GM12878 (cell line): ENCODE measurements at regions not wholly inside any gene's neighbourhood (a gene's known extent, or its start where the extent isn't known, plus 50 kb on each side); places are given as distances from the start of the nearest gene placed in this dataset.

Experiments
- ATAC-seq: fragments of 200-7000 bp; cut with Tn5 transposase; 3 replicates; pipeline ENCODE4 v1.9.1; 2020; ENCODE audit warnings: mild to moderate bottlenecking, moderate library complexity
- BruUV-seq: library from RNA; stranded (reverse); fragments of 400-500 nt; replicated peaks from 2 replicates; lab custom pipeline; 2021; lab: Mats Ljungman, UMichigan
- CTCF ChIA-PET: fragments of 300-600 bp; sonication (Branson Sonifier 250); formaldehyde crosslinking; extraction: SDS; loops from one replicate; lab custom pipeline; 2021; ENCODE audit warnings: inconsistent platforms; lab: Yijun Ruan, JAX
- POLR2A ChIA-PET: fragments of 350-600 bp; formaldehyde crosslinking; extraction: SDS; loops from one replicate; lab custom pipeline; 2021; ENCODE audit warnings: inconsistent platforms; lab: Charles Lee
- RAD21 ChIA-PET: fragments of 300-600 bp; sonication (Branson Sonifier 250); formaldehyde crosslinking; loops from one replicate; lab custom pipeline; 2023; ENCODE audit warnings: antibody characterized with exemption; ENCODE audit not compliant: unreplicated experiment; lab: Charles Lee
- SMC1A ChIA-PET: fragments of 300-600 bp; sonication (Branson Sonifier 250); formaldehyde crosslinking; loops from one replicate; lab custom pipeline; 2023; ENCODE audit not compliant: unreplicated experiment, uncharacterized antibody; lab: Charles Lee
- DNase-seq: peaks from one replicate; pipeline ENCODE4 v3.0.0-alpha.2; 2011; ENCODE audit warnings: low read depth, low spot score
- FAIRE-seq: peaks from 3 replicates; lab custom pipeline; 2011; peaks lifted over from hg19 to GRCh38; lab: Jason Lieb, UNC
- H2AFZ ChIP-seq: 2 replicates; pipeline ENCODE4 v1.6.0; 2011; ENCODE audit warnings: low read depth, low read length, control low read depth; ENCODE audit not compliant: control insufficient read depth
- H3K27ac ChIP-seq: 2 replicates; pipeline ENCODE4 v1.5.1; 2011; ENCODE audit warnings: control low read depth; ENCODE audit not compliant: control insufficient read depth, insufficient read depth
- H3K27me3 ChIP-seq, 2 experiments: replicated peaks in 1 of 2; 2 replicates each; pipeline versions ENCODE4 v1.6.0 to v1.6.1; 2011; ENCODE audit warnings: low read length in 1 of 2; ENCODE audit not compliant: control insufficient read depth in 2 of 2, insufficient read depth in 2 of 2
- H3K36me3 ChIP-seq, 2 experiments: 2 replicates each; pipeline ENCODE4 v1.5.1; 2011; ENCODE audit warnings: low read length in 1 of 2; ENCODE audit not compliant: control insufficient read depth in 2 of 2, insufficient read depth in 2 of 2
- H3K4me1 ChIP-seq: 2 replicates; pipeline ENCODE4 v1.6.1; 2011; ENCODE audit warnings: mild to moderate bottlenecking, low read length, moderate library complexity, mixed read lengths; ENCODE audit not compliant: control insufficient read depth, insufficient read depth
- H3K4me2 ChIP-seq: 2 replicates; pipeline ENCODE4 v1.6.0; 2011; ENCODE audit warnings: control low read depth; ENCODE audit not compliant: control insufficient read depth, insufficient read depth
- H3K4me3 ChIP-seq: fragments of 200-600 bp; sonication (generic); 2 replicates; pipeline ENCODE4 v1.5.1; 2016
- H3K79me2 ChIP-seq: 2 replicates; pipeline ENCODE4 v1.6.0; 2011; ENCODE audit warnings: low read length; ENCODE audit not compliant: control insufficient read depth, insufficient read depth
- H3K9ac ChIP-seq: 2 replicates; pipeline ENCODE4 v1.8.0; 2011; ENCODE audit warnings: low read length, control low read depth, mixed read lengths; ENCODE audit not compliant: control insufficient read depth, insufficient read depth
- H3K9me3 ChIP-seq: replicated peaks from 3 replicates; pipeline ENCODE4 v1.5.1; 2011; ENCODE audit warnings: mild to moderate bottlenecking, low read length; ENCODE audit not compliant: control insufficient read depth, insufficient read depth
- H4K20me1 ChIP-seq: 2 replicates; pipeline ENCODE4 v1.6.0; 2011; ENCODE audit not compliant: control insufficient read depth, insufficient read depth
- BCL11A ChIP-seq: IDR thresholded peaks from 2 replicates; pipeline ENCODE4 v1.6.1; 2011; ENCODE audit warnings: low read depth, low read length
- BMI1 ChIP-seq: fragments of 450-650 bp; IDR thresholded peaks from 2 replicates; pipeline ENCODE4 v1.6.1; 2016; ENCODE audit warnings: mild to moderate bottlenecking, moderate library complexity, borderline replicate concordance
- MEF2A ChIP-seq: IDR thresholded peaks from 2 replicates; pipeline ENCODE4 v1.6.1; 2011; ENCODE audit warnings: low read depth, mild to moderate bottlenecking, low read length, moderate library complexity; ENCODE audit not compliant: insufficient read depth
- NR2F1 ChIP-seq: fragments of 450-650 bp; conservative IDR thresholded peaks from 2 replicates; pipeline ENCODE4 v1.6.1; 2017; ENCODE audit warnings: mild to moderate bottlenecking
- RELA ChIP-seq: fragments of 450-650 bp; IDR thresholded peaks from 2 replicates; pipeline ENCODE4 v1.8.0; 2014; ENCODE audit warnings: borderline replicate concordance; ENCODE audit not compliant: partially characterized antibody
- RFX5 ChIP-seq: IDR thresholded peaks from 2 replicates; pipeline ENCODE4 v1.6.1; 2011; ENCODE audit warnings: low read depth, low read length, improper control_type of control experiment
- STAT1 ChIP-seq: fragments of 450-650 bp; conservative IDR thresholded peaks from 2 replicates; pipeline ENCODE4 v1.6.1; 2014; ENCODE audit warnings: antibody characterized with exemption, mild to moderate bottlenecking
- YBX1 ChIP-seq: fragments of 450-650 bp; IDR thresholded peaks from 2 replicates; pipeline ENCODE4 v1.6.1; 2016; ENCODE audit warnings: antibody characterized with exemption
- ZNF384 ChIP-seq: IDR thresholded peaks from 2 replicates; pipeline ENCODE4 v1.6.1; 2012; ENCODE audit warnings: low read depth, mild to moderate bottlenecking, low read length, improper control_type of control experiment, borderline replicate concordance
- WGBS: methylation state at CpG from one replicate; pipeline ENCODE4 v1.1.6; 2016; ENCODE audit warnings: low lambda C conversion rate; ENCODE audit not compliant: insufficient replicate concordance, insufficient coverage; ENCODE audit errors: missing lambda C conversion rate; 5-methylcytosine and 5-hydroxymethylcytosine counted together
- in situ Hi-C: fragments of 300-500 bp; cut with MboI; formaldehyde crosslinking; loops from 9 replicates; pipeline ENCODE4 v1.14.3; 2018; ENCODE audit warnings: mixed read lengths
- intact Hi-C: fragments of 100-400 bp; cut with micrococcal nuclease; formaldehyde crosslinking; loops from one replicate; pipeline ENCODE4 v1.14.2; 2022; ENCODE audit not compliant: unreplicated experiment
- TF ChIP-seq, protein P1 (sequence below): IDR thresholded peaks from 2 replicates; pipeline ENCODE4 v1.6.1; 2012; ENCODE audit warnings: low read depth, low read length, improper control_type of control experiment
- TF ChIP-seq, protein P2 (sequence below): fragments of 450-650 bp; IDR thresholded peaks from 2 replicates; pipeline ENCODE4 v1.6.1; 2017; ENCODE audit warnings: mild to moderate bottlenecking, moderate library complexity
- TF ChIP-seq, protein P3 (sequence below): fragments of 450-650 bp; formaldehyde crosslinking; IDR thresholded peaks from 2 replicates; pipeline ENCODE4 v1.4.0; 2020; ENCODE audit warnings: mild to moderate bottlenecking, moderate library complexity
- TF ChIP-seq, protein P4 (sequence below): fragments of 150-350 bp; IDR thresholded peaks from 2 replicates; pipeline ENCODE4 v1.6.1; 2016; ENCODE audit warnings: low read depth, low read length

DNA sequence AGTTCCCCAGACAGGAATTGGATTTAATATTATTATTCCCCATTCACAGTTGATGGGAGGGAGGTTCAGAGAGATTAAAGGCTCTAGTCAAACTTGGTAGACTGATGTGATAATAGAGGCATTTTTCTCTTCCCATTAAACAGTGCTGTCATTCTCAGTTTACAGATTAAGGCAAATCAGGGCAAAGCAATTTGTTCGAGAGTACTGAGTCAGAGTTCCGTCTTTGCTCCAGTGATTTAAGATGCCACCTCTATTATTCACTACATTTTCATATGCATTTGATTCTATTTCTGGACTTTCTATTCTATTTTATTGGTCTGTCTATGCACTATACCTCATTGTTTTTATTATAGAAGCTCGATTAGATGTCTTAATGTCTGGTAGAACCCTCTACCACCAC is 201.0 kb upstream of the RAI14 start:
- ChIA-PET POLR2A (no interaction called here), RAD21 (no interaction called here), CTCF (interaction anchor here (0.9 kb wide), 1 partner anchor 10 kb away, joined by 4 read pairs; no protein-coding TSS in a partner anchor), SMC1A (no interaction called here)
- Histone ChIP-seq H3K9me3 (no peaks in the 10 kb centered on the region), H3K4me3 (no peak overlapping the region), H3K27me3 (no peaks in the 10 kb centered on the region; a peak in 1 of 4 replicates), H3K9ac (no peak overlapping the region), H2AFZ (no peak overlapping the region), H3K36me3 (no peaks in the 10 kb centered on the region), H3K27ac (no peak overlapping the region), H3K4me1 (no peaks in the 10 kb centered on the region), H3K79me2 (no peaks in the 10 kb centered on the region), H4K20me1 (no peaks in the 10 kb centered on the region), H3K4me2 (no peak overlapping the region)
- DNase-seq (no peak), ATAC-seq (no peak), FAIRE-seq (no peak)
- BruUV-seq, result no TSS peak
- intact Hi-C loops (no loop called here), in situ Hi-C loops (loop anchor here (25.0 kb wide), 1 partner anchor 1018 kb away; the partner anchor contains the start of gene TARS1)
- 19% methylated on average over 3 of the region's 3 CpGs for WGBS
- TF ChIP-seq RFX5, result no peak
- no peak for TF ChIP-seq BMI1
- no peak for TF ChIP-seq RELA
- no peak for TF ChIP-seq ZNF384
- TF ChIP-seq, protein P1, sequence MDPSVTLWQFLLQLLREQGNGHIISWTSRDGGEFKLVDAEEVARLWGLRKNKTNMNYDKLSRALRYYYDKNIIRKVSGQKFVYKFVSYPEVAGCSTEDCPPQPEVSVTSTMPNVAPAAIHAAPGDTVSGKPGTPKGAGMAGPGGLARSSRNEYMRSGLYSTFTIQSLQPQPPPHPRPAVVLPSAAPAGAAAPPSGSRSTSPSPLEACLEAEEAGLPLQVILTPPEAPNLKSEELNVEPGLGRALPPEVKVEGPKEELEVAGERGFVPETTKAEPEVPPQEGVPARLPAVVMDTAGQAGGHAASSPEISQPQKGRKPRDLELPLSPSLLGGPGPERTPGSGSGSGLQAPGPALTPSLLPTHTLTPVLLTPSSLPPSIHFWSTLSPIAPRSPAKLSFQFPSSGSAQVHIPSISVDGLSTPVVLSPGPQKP, result no peak
- TF ChIP-seq STAT1, result no peak
- TF ChIP-seq, protein P2, sequence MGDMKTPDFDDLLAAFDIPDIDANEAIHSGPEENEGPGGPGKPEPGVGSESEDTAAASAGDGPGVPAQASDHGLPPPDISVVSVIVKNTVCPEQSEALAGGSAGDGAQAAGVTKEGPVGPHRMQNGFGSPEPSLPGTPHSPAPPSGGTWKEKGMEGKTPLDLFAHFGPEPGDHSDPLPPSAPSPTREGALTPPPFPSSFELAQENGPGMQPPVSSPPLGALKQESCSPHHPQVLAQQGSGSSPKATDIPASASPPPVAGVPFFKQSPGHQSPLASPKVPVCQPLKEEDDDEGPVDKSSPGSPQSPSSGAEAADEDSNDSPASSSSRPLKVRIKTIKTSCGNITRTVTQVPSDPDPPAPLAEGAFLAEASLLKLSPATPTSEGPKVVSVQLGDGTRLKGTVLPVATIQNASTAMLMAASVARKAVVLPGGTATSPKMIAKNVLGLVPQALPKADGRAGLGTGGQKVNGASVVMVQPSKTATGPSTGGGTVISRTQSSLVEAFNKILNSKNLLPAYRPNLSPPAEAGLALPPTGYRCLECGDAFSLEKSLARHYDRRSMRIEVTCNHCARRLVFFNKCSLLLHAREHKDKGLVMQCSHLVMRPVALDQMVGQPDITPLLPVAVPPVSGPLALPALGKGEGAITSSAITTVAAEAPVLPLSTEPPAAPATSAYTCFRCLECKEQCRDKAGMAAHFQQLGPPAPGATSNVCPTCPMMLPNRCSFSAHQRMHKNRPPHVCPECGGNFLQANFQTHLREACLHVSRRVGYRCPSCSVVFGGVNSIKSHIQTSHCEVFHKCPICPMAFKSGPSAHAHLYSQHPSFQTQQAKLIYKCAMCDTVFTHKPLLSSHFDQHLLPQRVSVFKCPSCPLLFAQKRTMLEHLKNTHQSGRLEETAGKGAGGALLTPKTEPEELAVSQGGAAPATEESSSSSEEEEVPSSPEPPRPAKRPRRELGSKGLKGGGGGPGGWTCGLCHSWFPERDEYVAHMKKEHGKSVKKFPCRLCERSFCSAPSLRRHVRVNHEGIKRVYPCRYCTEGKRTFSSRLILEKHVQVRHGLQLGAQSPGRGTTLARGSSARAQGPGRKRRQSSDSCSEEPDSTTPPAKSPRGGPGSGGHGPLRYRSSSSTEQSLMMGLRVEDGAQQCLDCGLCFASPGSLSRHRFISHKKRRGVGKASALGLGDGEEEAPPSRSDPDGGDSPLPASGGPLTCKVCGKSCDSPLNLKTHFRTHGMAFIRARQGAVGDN, result no peak
- no peak for TF ChIP-seq BCL11A
- no peak for TF ChIP-seq MEF2A
- TF ChIP-seq, protein P3, sequence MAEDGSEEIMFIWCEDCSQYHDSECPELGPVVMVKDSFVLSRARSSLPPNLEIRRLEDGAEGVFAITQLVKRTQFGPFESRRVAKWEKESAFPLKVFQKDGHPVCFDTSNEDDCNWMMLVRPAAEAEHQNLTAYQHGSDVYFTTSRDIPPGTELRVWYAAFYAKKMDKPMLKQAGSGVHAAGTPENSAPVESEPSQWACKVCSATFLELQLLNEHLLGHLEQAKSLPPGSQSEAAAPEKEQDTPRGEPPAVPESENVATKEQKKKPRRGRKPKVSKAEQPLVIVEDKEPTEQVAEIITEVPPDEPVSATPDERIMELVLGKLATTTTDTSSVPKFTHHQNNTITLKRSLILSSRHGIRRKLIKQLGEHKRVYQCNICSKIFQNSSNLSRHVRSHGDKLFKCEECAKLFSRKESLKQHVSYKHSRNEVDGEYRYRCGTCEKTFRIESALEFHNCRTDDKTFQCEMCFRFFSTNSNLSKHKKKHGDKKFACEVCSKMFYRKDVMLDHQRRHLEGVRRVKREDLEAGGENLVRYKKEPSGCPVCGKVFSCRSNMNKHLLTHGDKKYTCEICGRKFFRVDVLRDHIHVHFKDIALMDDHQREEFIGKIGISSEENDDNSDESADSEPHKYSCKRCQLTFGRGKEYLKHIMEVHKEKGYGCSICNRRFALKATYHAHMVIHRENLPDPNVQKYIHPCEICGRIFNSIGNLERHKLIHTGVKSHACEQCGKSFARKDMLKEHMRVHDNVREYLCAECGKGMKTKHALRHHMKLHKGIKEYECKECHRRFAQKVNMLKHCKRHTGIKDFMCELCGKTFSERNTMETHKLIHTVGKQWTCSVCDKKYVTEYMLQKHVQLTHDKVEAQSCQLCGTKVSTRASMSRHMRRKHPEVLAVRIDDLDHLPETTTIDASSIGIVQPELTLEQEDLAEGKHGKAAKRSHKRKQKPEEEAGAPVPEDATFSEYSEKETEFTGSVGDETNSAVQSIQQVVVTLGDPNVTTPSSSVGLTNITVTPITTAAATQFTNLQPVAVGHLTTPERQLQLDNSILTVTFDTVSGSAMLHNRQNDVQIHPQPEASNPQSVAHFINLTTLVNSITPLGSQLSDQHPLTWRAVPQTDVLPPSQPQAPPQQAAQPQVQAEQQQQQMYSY (CRISPR knock-in tag), result no peak
- no peak for TF ChIP-seq NR2F1
- no peak for TF ChIP-seq YBX1
- TF ChIP-seq, protein P4, sequence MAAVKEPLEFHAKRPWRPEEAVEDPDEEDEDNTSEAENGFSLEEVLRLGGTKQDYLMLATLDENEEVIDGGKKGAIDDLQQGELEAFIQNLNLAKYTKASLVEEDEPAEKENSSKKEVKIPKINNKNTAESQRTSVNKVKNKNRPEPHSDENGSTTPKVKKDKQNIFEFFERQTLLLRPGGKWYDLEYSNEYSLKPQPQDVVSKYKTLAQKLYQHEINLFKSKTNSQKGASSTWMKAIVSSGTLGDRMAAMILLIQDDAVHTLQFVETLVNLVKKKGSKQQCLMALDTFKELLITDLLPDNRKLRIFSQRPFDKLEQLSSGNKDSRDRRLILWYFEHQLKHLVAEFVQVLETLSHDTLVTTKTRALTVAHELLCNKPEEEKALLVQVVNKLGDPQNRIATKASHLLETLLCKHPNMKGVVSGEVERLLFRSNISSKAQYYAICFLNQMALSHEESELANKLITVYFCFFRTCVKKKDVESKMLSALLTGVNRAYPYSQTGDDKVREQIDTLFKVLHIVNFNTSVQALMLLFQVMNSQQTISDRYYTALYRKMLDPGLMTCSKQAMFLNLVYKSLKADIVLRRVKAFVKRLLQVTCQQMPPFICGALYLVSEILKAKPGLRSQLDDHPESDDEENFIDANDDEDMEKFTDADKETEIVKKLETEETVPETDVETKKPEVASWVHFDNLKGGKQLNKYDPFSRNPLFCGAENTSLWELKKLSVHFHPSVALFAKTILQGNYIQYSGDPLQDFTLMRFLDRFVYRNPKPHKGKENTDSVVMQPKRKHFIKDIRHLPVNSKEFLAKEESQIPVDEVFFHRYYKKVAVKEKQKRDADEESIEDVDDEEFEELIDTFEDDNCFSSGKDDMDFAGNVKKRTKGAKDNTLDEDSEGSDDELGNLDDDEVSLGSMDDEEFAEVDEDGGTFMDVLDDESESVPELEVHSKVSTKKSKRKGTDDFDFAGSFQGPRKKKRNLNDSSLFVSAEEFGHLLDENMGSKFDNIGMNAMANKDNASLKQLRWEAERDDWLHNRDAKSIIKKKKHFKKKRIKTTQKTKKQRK, result no peak
